HG03460 (cell line): ENCODE measurements at regions not wholly inside any gene's neighbourhood (a gene's known extent, or its start where the extent isn't known, plus 50 kb on each side); places are given as distances from the start of the nearest gene placed in this dataset.

Source experiments
- ATAC-seq: cut with Tn5 transposase; IDR thresholded peaks from one replicate; pipeline ENCODE4 v1.9.1; 2021; ENCODE audit not compliant: unreplicated experiment

DNA sequence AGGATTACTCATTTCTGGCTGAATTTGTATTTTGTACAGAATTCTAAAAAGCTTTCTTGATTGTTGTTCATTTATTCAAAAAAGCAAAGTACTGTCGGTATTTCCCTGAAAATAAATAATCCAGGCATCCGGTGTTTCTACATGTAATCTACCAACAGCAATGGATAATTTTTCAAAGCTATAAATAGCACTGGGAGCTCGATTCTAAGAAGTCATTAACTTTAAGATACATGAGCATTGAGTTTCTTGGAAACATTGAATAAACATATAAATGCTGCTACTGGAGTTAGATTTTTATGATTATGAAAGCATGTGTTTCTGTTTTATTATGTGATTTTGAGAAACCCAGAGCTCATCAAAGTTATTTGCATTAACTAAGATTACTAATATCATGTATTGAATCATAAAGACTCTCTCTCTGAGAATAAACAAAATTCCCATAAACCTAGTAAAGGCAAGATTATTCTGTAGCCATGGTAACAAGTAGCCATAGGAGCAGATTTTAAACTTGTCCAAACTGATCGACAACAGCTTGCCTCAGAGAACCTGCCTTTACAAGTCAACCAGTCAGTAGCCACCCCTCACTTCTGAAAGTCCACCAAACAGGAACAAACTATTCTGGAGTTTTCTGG lies 197.0 kb downstream of the DRD1 start:
- no peak for ATAC-seq

DNA sequence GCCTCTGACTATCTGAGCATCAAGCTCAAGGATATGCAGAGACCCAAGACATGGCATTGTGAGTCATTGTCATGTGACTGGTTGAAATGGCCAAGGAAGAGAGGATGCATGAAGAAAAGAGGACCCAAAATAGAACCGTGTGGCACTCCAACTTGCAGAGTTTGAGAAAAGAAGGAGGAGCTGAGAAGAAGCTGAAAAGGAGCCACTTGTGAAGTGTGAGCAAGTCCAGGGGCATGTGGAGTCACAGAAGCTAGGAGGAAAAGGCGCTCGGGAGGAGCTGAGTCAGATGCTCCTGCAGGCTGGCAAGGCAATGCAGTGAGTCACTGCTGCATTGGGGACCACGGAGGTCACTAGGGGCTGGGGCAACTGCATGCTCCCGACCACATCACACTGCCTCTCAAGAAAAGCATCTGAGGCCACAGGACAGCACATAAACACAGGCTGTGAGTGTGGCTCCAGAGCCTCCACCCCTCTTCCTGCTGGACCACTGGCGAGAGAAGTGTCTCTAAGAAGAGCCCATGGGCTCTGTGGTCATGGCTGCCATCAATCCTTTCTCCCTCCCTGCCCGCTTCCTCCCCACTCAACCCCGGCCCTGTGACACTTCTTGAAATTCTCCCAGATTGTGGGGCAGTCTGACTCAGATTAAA lies 197.6 kb downstream of the DRD1 start:
- ATAC-seq, result no peak

DNA sequence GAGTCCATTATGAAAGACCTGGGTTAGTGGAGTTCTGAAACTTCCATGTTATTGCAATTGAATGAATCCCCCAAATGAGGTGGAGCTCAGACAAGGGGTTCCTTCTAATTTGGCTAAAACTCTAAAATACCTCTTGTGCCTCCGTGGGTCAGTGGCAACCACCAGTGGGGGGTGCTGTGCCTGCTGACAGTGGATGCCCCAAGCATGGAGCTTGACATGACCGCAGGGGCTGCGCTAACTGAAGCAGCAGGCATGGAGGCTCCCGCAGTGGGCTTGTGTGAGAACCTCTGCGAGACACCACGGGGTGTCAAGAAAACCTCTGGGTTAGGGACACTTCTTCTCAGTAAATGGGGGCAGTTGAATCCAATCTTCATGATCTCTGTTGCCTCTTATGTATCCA lies 200.5 kb downstream of the DRD1 start:
- no peak for ATAC-seq

DNA sequence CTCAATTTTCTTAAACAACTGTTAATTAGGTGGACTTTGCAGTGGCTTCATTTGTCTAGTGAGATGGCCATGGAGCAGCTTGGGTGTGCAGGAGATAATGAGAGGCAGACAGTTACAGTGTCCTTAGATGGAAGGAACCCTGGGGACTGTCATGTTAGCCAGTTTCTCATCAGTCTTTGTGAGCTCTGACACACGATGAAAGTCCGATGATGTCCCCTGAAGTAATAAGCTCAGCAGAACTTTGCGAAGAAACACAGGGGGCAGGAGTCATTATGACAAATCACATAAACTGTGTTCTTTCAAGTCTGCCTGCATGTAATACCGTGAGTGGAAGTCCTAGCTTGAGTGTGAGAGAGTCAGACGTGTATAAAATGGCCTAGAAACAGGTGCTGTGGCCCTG lies 201.8 kb downstream of the DRD1 start:
- no peak for ATAC-seq

DNA sequence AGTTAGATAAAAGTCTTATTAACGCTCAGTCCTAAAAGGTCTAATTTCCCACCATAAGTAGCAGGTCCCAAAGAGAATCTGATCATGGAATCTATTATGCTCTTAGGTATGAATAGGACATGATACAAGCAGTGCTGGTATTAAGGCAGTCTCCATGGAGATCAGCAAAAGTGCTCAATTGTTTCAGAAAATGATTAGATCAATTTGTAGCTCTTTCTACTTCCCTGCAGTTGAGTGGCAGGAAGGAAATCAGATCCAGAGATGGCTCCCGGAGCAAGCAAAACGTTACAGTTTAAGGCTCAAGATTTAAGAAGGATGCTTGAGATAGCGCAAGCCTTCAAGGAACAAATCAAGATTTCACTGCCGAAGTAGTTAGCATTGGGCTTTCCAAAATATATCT lies 205.7 kb downstream of the DRD1 start:
- no peak for ATAC-seq

DNA sequence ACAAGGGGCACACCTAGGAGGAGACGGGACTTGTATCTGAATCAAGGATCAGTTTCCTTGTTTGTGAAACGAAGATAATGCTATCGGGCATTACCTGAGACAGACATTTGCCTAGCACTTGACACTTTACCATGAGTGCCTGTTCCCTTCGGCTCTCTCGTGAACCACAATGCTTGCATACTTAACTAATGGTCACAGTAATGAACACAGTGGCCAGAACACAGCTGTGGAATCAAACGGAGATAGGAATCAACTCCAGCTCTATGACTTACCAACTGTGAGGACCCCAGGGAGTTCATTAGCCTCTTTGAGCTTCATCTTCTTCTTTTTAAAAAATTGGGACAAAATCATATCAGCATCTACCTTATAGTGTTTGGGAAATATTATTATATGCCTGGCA lies 207.8 kb downstream of the DRD1 start:
- no peak for ATAC-seq

DNA sequence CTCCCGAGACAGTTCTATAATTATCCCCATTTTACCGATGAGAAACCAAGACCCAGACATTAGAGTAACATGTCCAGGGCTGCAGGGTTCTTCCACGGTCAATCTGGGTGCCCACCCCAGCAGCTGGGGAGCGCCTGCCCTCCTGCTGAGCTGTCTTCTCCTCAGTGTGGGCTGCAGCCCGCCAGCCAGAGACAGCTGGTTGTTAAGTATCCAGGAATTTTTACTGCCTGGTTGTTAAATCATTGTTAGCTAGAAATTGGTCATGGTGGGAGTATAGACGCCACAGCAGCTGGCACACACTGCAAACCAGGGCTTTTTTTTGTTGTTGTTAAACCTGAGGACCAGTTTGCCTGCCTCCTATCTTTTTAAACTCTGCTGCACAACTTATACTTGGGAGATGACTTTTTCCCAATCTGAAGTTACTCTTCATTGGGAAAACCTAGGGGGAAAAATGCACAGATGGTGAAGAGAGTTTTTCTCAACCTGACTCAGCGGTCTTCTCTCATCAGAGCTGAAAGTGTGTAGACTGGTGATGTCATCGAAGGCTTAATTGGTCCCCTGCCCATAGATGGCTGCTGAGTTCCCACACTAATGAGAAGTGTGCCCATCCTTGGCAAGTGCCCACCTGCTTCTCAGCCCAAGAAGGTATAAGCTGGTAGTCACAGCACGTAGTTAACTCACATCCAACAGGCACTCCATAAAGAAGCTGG lies 208.6 kb downstream of the DRD1 start:
- no peak for ATAC-seq

DNA sequence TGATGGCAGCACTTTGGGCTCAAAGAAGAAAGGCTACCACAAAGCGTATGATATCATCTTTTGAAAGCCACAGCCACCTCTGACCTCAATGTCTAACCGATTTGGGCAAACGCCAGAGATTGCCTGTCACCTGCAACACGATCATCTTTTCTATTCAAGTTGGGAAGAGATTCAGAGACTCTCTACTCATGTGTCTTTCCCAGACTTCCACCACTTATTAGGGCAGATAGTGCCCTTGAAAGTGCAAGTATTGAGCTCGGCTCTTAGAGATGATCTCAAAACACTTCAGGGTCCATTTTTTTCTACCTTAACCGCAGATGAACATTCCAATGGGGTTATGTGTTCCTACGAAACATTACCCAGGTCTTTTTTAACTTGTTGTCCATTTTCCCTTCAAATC lies 213.7 kb downstream of the DRD1 start:
- no peak for ATAC-seq

DNA sequence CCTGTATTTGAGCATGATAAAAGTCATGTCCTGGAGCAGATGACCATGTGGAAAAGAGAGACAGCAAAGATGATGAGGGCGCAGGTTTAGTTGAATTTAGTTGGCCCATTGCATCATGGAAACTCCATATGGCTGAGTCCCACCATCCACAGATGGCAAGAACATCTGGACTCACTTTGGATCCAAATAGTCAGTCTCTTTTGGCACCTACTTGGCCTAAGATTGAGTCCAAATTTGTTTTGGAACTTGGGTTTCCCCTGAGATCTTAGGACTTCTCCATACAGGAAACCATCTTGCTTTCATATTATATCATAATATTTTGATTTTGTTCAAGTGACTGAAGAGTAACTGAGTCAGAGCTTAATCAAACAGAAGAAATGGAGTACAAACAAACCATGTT lies 217.5 kb downstream of the DRD1 start:
- no peak for ATAC-seq

DNA sequence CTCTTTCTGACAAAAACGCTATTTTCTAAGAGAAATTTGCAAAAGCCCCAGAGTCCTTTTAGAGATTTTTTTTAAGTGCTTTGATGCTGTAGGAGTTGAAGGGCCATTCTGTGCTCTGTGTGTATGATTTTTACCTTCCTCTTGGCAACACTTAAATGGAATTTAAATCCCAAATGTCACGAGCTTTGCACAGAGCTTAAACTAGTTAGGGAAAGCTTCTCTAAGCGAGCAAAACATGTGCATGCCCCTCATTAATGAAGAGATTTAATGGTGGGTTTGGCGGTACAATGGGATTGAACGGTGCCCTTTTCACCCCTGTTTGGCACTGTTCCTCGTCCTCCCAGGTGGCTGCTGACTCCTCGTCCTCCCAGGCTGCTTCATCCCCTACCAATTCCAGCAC lies 220.7 kb downstream of the DRD1 start:
- ATAC-seq, result no peak

DNA sequence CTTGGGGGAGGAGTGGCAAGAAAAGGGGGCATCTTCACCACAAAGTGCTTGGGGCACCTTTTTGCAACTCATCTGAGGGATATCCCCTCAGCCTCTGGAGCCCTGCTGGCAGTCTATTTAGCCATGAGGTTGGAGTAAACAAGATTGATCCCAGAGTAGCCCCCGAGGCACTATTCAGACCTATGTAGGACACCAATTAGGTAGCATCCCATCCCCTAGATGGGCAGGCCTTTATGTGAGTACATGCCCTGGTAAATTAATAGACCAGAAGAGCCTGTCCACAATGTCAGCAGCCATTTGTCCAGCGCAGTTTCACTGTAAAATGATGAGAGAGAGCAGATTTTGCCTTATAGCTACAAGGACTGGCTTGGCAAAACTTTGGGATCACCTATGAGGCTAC lies 221.4 kb downstream of the DRD1 start:
- ATAC-seq, result no peak

DNA sequence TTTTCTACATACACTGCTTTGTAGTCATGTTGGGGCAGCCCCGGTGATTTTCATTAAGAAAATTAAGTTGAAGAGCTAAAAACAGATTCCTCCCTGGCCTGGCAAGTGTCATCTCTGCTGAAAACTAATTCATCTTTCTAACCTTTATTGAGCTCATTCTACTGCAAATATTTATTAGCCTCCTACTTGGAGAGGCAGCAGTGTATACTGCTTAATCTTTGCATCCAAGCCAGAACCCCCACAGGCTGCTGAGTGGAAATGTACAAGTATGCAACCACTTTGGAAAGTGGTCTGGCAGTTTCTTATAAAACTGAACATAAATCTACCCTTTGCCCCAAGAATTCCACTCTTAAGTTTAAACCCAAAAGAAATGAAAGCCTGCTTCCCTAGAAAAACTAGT lies 223.4 kb downstream of the DRD1 start:
- no peak for ATAC-seq

DNA sequence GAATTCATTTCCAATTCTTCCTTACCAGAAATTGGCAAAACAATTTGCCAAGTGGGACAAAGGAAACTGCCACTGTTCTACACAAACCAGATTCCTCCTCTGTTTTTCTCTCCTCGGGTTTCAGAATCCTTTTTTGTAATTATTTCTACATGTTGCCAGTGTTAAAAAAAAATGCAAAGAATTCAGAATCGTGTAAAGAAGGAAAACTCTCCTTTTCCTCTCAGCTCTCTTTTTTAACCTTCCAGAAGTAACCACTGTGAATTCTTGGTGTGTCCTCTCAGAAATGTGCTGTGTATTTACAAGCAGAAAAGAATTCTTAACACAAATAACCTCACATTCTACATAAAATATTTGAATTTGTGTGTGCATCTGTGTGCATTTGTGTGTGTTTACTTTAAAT lies 224.6 kb downstream of the DRD1 start:
- ATAC-seq, result no peak

DNA sequence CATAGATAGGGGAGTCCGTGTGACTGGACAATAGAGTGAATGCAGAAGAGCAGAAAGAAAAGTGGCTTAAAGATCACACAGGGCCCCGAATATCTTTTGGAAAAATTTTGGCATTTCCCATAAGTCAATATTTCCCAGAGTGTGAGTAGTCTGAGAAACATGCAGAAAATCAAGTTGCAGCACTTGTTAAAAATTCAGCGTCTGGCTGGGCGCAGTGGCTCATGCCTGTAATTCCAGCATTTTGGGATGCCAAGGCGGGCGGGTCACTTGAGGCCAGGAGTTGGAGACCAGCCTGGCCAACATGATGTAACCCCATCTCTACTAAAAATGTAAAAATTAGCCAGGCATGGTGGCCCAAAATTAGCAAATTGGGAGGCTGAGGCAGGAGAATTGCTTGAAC lies 227.0 kb downstream of the DRD1 start:
- ATAC-seq, result no peak

DNA sequence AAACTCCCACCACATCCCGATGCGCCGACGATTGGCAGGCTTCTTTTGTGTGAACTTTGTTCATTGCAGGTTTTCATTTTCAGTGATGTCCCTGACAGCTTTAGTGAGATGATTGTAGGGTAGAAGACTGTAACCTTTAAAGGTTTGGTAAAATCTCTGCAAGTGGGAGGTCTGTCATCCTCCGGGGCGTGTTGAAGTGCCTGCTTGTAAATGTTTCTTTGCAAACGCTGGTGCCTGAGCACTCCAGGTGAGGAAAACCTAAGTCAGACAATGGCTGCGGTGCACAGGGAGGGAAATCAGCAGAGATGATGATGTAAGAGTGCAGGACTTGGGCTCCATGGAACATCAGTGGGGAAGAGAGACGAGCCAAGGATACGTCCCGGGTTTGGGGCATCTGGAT lies 228.1 kb downstream of the DRD1 start:
- ATAC-seq, result no peak

DNA sequence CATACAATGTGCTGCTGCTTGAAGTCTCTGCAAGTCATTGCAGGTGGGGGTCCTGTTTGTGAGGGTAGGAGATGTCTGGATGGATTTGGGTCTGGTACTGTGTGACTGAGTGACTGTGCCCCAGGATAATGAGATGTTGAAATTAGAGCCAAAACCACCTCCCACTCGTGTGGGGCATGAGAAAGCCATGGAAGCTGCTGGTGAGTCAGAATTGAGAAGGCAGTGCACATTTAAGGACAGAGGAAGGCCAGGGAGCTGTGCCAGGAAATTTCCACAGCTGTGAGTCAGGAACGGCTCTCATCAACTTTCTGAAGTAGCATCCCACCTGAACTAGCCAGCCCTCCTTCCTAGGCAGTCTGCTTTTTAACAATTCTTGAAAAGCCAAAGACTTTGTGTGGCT lies 229.8 kb downstream of the DRD1 start:
- no peak for ATAC-seq

DNA sequence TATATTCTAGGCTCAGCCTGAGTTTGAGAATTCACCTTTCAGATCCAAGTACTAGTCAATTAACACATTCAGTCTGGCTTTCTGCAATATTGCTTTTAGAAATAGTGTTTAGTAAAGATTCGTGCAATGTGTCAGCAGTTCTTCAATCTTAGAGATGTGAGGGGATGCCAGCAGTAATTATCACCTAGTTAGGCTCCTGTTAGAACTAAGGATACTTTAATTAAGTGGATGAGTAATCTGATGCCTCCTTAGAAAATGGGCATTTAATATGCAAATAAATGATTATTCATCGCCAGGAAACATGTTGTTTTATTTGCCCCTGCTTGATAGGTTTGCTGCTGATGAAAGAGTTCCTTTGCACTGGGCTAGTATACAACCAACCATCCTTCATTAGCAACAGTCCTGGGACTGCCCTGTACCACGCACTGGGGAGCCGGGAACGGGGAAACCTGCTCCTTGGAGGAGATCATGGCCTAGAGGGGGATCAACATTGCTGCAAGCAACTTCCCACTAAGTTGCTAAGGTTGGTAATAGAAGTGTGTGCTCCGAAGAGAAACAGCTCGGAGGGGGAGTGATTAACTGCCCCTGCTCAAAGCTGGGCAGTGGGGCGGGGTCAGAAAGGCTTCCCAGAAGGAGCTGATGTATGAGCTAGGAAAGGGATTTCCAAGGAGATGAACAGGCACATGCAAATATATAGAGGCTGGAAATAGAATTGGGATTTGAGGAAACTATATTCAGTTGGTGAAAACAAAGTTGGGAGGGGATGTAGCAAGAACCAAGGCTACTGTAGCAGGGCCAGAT lies 231.8 kb downstream of the DRD1 start:
- ATAC-seq, result no peak

DNA sequence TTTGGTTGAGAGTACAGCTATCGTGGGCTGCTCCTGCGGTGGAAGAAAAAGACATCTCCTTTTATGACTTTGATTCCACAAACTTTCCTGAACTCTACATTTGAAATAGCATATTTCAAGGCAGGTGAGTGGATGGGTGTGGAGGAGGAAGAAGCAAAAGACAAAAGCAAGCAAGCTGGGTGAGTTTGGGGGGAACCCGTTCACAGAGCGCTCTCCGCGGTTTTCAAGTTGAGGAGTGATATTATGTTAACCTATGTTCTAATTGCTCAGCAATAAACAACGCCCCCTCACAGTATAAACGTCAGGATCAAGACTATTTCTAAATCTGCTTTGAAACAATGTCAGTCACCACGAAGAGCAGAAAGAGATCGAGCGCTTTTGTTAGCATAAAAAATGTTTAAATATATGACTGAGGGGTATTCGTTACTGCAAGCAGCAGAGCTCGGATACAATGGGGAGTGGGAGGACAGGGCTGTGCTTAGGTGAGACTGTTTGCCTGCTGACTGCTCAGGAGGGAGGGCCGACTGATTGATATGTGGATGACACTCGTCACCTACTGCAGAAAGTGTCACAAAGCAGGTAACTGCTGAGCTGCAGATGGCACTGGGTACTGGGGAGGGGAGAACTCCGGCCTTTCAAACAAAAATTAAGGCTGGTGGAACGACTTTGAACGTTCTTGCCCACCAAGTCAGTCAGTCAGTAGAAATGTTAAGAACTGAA lies 236.5 kb downstream of the DRD1 start:
- no peak for ATAC-seq

DNA sequence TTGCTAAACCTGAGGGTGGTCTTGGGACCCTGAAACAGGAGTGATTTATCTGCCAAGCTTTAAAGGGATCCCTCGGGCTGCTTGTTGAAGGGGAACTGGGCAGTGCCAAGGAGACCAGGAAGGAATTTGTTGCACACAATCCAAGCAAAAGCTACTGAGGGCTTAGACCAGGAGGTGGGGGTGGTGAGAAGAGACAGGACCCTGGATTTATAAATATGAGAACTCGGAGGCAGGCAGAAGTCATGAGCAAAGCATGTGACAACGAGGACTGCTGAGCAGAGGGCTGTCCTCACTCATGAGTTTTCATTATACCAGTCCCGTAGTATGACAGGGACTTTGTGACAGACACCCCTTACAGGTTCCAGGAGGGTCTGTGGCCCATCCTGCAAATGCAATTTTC lies 237.3 kb downstream of the DRD1 start:
- no peak for ATAC-seq

DNA sequence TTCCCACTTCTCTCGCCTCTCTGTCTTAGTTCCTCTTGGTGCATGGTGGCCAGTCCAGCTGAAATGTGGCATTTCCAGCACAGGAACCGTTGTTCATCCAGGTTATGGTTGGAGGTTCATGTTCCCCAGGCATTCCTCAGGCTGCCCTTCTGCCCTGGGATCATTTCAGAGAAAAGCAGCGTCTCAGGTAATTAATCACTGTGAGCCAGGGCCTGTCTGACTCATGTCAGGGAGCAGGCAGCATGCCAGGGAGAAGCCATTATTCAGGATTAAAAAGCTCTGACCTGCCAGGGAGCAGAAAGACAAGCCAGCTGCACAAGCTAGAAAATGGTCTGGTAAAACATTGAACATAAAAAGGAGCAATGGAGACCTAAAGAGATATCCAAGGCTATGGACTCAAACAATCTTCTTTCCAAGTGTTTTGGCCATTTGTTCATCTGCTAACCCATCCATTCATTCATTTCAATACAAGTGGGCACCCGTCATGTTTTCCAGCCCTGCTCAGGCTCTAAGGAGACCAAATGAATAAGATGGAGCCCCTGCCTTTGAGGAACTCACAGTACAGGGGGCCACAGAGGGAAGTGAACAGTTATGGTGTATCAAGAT lies 241.4 kb downstream of the DRD1 start:
- no peak for ATAC-seq

DNA sequence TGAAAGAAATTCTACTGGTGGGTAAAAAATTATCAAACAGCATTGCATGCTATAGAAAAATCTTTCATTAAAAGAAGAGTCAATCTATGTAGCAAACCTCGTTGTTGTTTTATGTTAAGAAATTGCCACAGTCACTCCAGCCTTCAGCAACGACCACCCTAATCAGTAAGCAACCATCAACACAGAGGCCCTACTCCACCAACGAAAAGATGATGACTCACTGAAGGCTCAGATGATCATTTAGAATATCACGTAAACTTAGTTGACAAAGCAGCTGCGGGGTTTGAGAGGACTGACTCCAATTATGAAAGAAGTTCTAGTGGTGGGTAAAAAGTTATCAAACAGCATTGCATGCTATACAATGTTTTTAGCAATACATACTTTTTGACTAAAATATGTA lies 242.6 kb downstream of the DRD1 start:
- no peak for ATAC-seq
